IMR-90 (cell line): ENCODE measurements at regions not wholly inside any gene's neighbourhood (a gene's known extent, or its start where the extent isn't known, plus 50 kb on each side); places are given as distances from the start of the nearest gene placed in this dataset.

Source experiments
- ATAC-seq: fragments of 200-7000 bp; cut with Tn5 transposase; 2 replicates; pipeline ENCODE4 v1.9.1; 2020; ENCODE audit warnings: low read depth, mild to moderate bottlenecking, moderate library complexity
- BruUV-seq: library from RNA; stranded (reverse); fragments of 400-500 nt; replicated peaks from 2 replicates; lab custom pipeline; 2021; lab: Mats Ljungman, UMichigan
- CTCF ChIA-PET: fragments of 300-600 bp; formaldehyde crosslinking; extraction: SDS; loops from one replicate; lab custom pipeline; 2021; ENCODE audit warnings: antibody characterized with exemption; lab: Yijun Ruan, JAX
- POLR2A ChIA-PET: fragments of 300-600 bp; sonication (Branson Sonifier 250); formaldehyde crosslinking; loops from one replicate; lab custom pipeline; 2022; ENCODE audit warnings: antibody characterized with exemption; ENCODE audit not compliant: unreplicated experiment; lab: Charles Lee
- DNase-seq: peaks from one replicate; pipeline ENCODE4 v3.0.0; 2013
- H2AFZ ChIP-seq: replicated peaks from 2 replicates; pipeline ENCODE3; 2013; ENCODE audit warnings: low read length, mild to moderate bottlenecking; ENCODE audit not compliant: poor library complexity
- H2AK5ac ChIP-seq: 2 replicates; pipeline ENCODE4 v1.6.1; 2013; ENCODE audit warnings: low read depth, low read length, inconsistent platforms
- H2AK9ac ChIP-seq: replicated peaks from 2 replicates; pipeline ENCODE3; 2013; ENCODE audit warnings: mild to moderate bottlenecking, low read depth, low read length, moderate library complexity; ENCODE audit not compliant: poor library complexity
- H2BK120ac ChIP-seq: 2 replicates; pipeline ENCODE4 v1.6.1; 2013; ENCODE audit warnings: low read depth, low read length, inconsistent platforms
- H2BK15ac ChIP-seq: 3 replicates; pipeline ENCODE4 v1.6.1; 2013; ENCODE audit warnings: low read depth, low read length, inconsistent platforms
- H2BK20ac ChIP-seq: 2 replicates; pipeline ENCODE4 v1.6.1; 2013; ENCODE audit warnings: low read depth, mild to moderate bottlenecking, inconsistent platforms, low read length, moderate library complexity
- H2BK5ac ChIP-seq: 2 replicates; pipeline ENCODE4 v1.6.1; 2013; ENCODE audit warnings: mild to moderate bottlenecking, low read depth, low read length, inconsistent platforms; ENCODE audit not compliant: poor library complexity, severe bottlenecking
- H3K14ac ChIP-seq: replicated peaks from 2 replicates; pipeline ENCODE4 v1.6.1; 2013; ENCODE audit warnings: low read depth, low read length, inconsistent platforms
- H3K18ac ChIP-seq: 2 replicates; pipeline ENCODE4 v1.6.1; 2013; ENCODE audit warnings: low read depth, low read length, control low read depth
- H3K23ac ChIP-seq: 2 replicates; pipeline ENCODE4 v1.6.1; 2013; ENCODE audit warnings: low read depth, low read length, inconsistent platforms
- H3K27ac ChIP-seq: 2 replicates; pipeline ENCODE4 v1.5.1; 2013; ENCODE audit warnings: mild to moderate bottlenecking, control low read depth, low read length; ENCODE audit not compliant: insufficient read depth
- H3K27me3 ChIP-seq: 2 replicates; pipeline ENCODE4 v1.6.1; 2013; ENCODE audit warnings: low read length; ENCODE audit not compliant: control insufficient read depth, insufficient read depth
- H3K36me3 ChIP-seq: 2 replicates; pipeline ENCODE4 v1.6.1; 2013; ENCODE audit warnings: low read length, mixed read lengths; ENCODE audit not compliant: control insufficient read depth, insufficient read depth
- H3K4ac ChIP-seq: 2 replicates; pipeline ENCODE4 v1.6.1; 2013; ENCODE audit warnings: low read depth, low read length, inconsistent platforms
- H3K4me1 ChIP-seq: 2 replicates; pipeline ENCODE4 v1.6.1; 2013; ENCODE audit warnings: low read length, mixed read lengths; ENCODE audit not compliant: control insufficient read depth, insufficient read depth
- H3K4me2 ChIP-seq: 2 replicates; pipeline ENCODE4 v1.6.1; 2013; ENCODE audit warnings: low read depth, mild to moderate bottlenecking, control low read depth, low read length, moderate library complexity
- H3K4me3 ChIP-seq: 2 replicates; pipeline ENCODE4 v1.5.1; 2013; ENCODE audit warnings: low read depth, mild to moderate bottlenecking, control low read depth, low read length, moderate library complexity; ENCODE audit not compliant: insufficient read depth
- H3K56ac ChIP-seq: 2 replicates; pipeline ENCODE4 v1.6.1; 2013; ENCODE audit warnings: low read length, inconsistent platforms; ENCODE audit not compliant: insufficient read depth; ENCODE audit errors: extremely low read depth
- H3K79me1 ChIP-seq, 2 experiments: 2 replicates each; pipeline ENCODE4 v1.6.1; 2013; ENCODE audit warnings: low read length in 2 of 2, inconsistent platforms in 1 of 2, low read depth in 1 of 2
- H3K9ac ChIP-seq: 2 replicates; pipeline ENCODE4 v1.6.1; 2013; ENCODE audit warnings: low read depth, low read length, control low read depth
- H3K9me1 ChIP-seq: 2 replicates; pipeline ENCODE4 v1.6.1; 2013; ENCODE audit warnings: low read length, inconsistent platforms; ENCODE audit not compliant: insufficient read depth
- H3K9me3 ChIP-seq: 2 replicates; pipeline ENCODE4 v1.6.1; 2013; ENCODE audit warnings: low read length; ENCODE audit not compliant: control insufficient read depth, insufficient read depth
- H4K20me1 ChIP-seq: 2 replicates; pipeline ENCODE4 v1.6.1; 2013; ENCODE audit warnings: low read length, inconsistent platforms; ENCODE audit not compliant: insufficient read depth
- H4K5ac ChIP-seq: 2 replicates; pipeline ENCODE4 v1.6.1; 2013; ENCODE audit warnings: mild to moderate bottlenecking, low read depth, low read length, control low read depth
- H4K8ac ChIP-seq, 2 experiments: 2 replicates each; pipeline ENCODE4 v1.6.1; 2013; ENCODE audit warnings: low read depth in 2 of 2, low read length in 2 of 2, control low read depth in 1 of 2, inconsistent platforms in 1 of 2
- H4K91ac ChIP-seq: 2 replicates; pipeline ENCODE4 v1.6.1; 2013; ENCODE audit warnings: low read depth, low read length, inconsistent platforms; ENCODE audit not compliant: insufficient read depth
- BHLHE40 ChIP-seq: fragments of 150-350 bp; IDR thresholded peaks from 2 replicates; pipeline ENCODE4 v1.6.1; 2016; ENCODE audit warnings: mild to moderate bottlenecking, low read depth, low read length
- CEBPB ChIP-seq: IDR thresholded peaks from 2 replicates; pipeline ENCODE4 v1.6.1; 2012; ENCODE audit warnings: low read depth, low read length, improper control_type of control experiment
- CHD1 ChIP-seq: IDR thresholded peaks from 2 replicates; pipeline ENCODE4 v1.6.1; 2012; ENCODE audit warnings: low read depth, low read length, improper control_type of control experiment
- FOS ChIP-seq: fragments of 150-350 bp; IDR thresholded peaks from 2 replicates; pipeline ENCODE4 v1.6.1; 2016; ENCODE audit warnings: low read depth, low read length
- MAFK ChIP-seq: IDR thresholded peaks from 2 replicates; pipeline ENCODE4 v1.6.1; 2012; ENCODE audit warnings: low read depth, low read length, improper control_type of control experiment
- MAZ ChIP-seq: IDR thresholded peaks from 2 replicates; pipeline ENCODE4 v1.6.1; 2012; ENCODE audit warnings: low read depth, mild to moderate bottlenecking, low read length, improper control_type of control experiment, moderate library complexity, borderline replicate concordance
- MXI1 ChIP-seq: IDR thresholded peaks from 2 replicates; pipeline ENCODE4 v1.6.1; 2012; ENCODE audit warnings: low read depth, mild to moderate bottlenecking, low read length, moderate library complexity, borderline replicate concordance
- NFE2L2 ChIP-seq: fragments of 150-350 bp; IDR thresholded peaks from 2 replicates; pipeline ENCODE4 v1.6.1; 2016; ENCODE audit warnings: low read depth, mild to moderate bottlenecking, low read length
- POLR2A ChIP-seq: IDR thresholded peaks from 2 replicates; pipeline ENCODE4 v1.6.1; 2012; ENCODE audit warnings: mild to moderate bottlenecking, low read depth, low read length
- RCOR1 ChIP-seq: IDR thresholded peaks from 2 replicates; pipeline ENCODE4 v1.6.1; 2012; ENCODE audit warnings: mild to moderate bottlenecking, low read length, improper control_type of control experiment; ENCODE audit not compliant: insufficient replicate concordance
- RFX5 ChIP-seq: IDR thresholded peaks from 2 replicates; pipeline ENCODE4 v1.8.0; 2012; ENCODE audit warnings: low read depth, mild to moderate bottlenecking, low read length, moderate library complexity
- SMC3 ChIP-seq: fragments of 150-350 bp; IDR thresholded peaks from 2 replicates; pipeline ENCODE4 v1.6.1; 2016; ENCODE audit warnings: low read depth, mild to moderate bottlenecking, antibody characterized with exemption, low read length, moderate library complexity
- WGBS, 2 experiments: methylation state at CpG; one replicate each; pipeline versions ENCODE4 v1.1.5 to v1.1.7; 2013; ENCODE audit warnings: missing lambda C conversion rate in 2 of 2; ENCODE audit not compliant: insufficient read length in 1 of 2; ENCODE audit errors: extremely low coverage in 2 of 2; 5-methylcytosine and 5-hydroxymethylcytosine counted together
- dilution Hi-C: fragments of 300-500 bp; cut with HindIII; formaldehyde crosslinking; loops from one replicate; pipeline ENCODE4 v1.14.3; 2018; ENCODE audit warnings: low sequenced_read_pairs; ENCODE audit not compliant: unreplicated experiment
- in situ Hi-C: fragments of 300-500 bp; cut with MboI; formaldehyde crosslinking; loops from 3 replicates; pipeline ENCODE4 v1.14.3; 2019; ENCODE audit warnings: low sequenced_read_pairs, inconsistent platforms, mixed read lengths
- intact Hi-C: fragments of 100-400 bp; cut with micrococcal nuclease; formaldehyde crosslinking; loops from 2 replicates; pipeline ENCODE4 v1.10.0; 2022
- TF ChIP-seq, protein P1 (sequence below): fragments of 150-350 bp; IDR thresholded peaks from 2 replicates; pipeline ENCODE4 v1.6.1; 2017; ENCODE audit warnings: mild to moderate bottlenecking, antibody characterized with exemption, low read length, low read depth
- TF ChIP-seq, protein P2 (sequence below): fragments of 150-350 bp; IDR thresholded peaks from 2 replicates; pipeline ENCODE4 v1.6.1; 2016; ENCODE audit warnings: low read depth, mild to moderate bottlenecking, low read length, moderate library complexity, borderline replicate concordance
- TF ChIP-seq, protein P3 (sequence below): conservative IDR thresholded peaks from 2 replicates; pipeline ENCODE4 v1.5.1; 2012; ENCODE audit warnings: mild to moderate bottlenecking, low read depth, low read length, improper control_type of control experiment

DNA sequence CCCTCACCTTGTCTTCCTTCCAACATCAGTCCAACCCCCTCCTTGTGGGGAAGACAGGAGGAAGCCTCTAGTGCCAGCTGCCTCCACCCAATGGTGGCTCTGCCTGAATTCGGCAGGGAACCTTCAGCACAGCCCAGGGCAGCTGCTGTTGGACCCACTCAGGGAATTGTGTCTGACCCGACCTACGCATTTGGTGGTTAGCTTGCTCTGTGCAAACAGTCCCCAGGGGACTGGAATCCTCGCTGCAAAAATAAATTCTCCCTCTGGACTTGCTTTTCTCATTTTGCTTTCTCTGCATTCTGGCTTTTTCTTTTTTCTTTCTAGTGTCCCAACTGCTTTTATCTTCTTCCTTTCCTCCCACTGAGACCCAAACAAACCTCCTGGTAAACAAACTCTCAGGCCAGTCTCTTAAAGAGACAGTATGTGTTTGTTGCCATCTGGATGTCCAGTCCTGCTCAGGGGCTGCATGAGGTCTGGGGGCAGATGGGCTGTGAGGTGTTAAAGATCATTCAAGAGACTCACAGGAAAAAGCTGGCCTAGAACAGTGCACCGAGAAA lies 137.7 kb upstream of the HAAO start:
- Histone ChIP-seq H4K8ac (peak overlapping the region; percentile 45 to 88; a peak in 3 of 4 replicates), H3K18ac (peak overlapping the region; percentile 81), H2AK9ac (peak overlapping the region; percentile 84), H4K91ac (peak overlapping the region; percentile 85), H2BK20ac (peak overlapping the region; percentile 87), H3K4ac (peak overlapping the region; percentile 88), H3K23ac (peak overlapping the region; percentile 61; the same call in 1 of the 2 replicates), H4K20me1 (no peaks in the 10 kb centered on the region), H3K27me3 (no peaks in the 10 kb centered on the region), H2BK5ac (peak overlapping the region; percentile 77), H2AFZ (peak overlapping the region; percentile 84), H4K5ac (peak overlapping the region; percentile 89), H3K9ac (peak overlapping the region; percentile 28; the same call in 1 of the 2 replicates), H3K9me3 (no peaks in the 10 kb centered on the region), H3K4me2 (peak overlapping the region; percentile 29), H3K27ac (peak overlapping the region; percentile 85), H3K4me3 (no peak overlapping the region), H3K4me1 (peaks cover 50% of the 10 kb centered on the region), H3K36me3 (no peaks in the 10 kb centered on the region), H3K56ac (no peak overlapping the region), H2BK120ac (peak overlapping the region; percentile 88), H2BK15ac (peak overlapping the region; percentile 62; the same call in 2 of the 3 replicates), H2AK5ac (peak overlapping the region; percentile 92), H3K14ac (peak overlapping the region; percentile 86), H3K79me1 (no peaks in the 10 kb centered on the region), H3K9me1 (peaks cover 32% of the 10 kb centered on the region)
- WGBS, 2 experiments = 10% methylated on average over 3 of the region's 5 CpGs; no CpG with 5 or more reads in 1 of the 2 experiments
- DNase-seq (peak; percentile 82), ATAC-seq (peak; percentile 50)
- dilution Hi-C loops (no loop called here), intact Hi-C loops (no loop called here), in situ Hi-C loops (no loop called here)
- TF ChIP-seq BHLHE40 = no peak
- TF ChIP-seq POLR2A = no peak
- TF ChIP-seq MAZ = no peak
- TF ChIP-seq, protein P1, sequence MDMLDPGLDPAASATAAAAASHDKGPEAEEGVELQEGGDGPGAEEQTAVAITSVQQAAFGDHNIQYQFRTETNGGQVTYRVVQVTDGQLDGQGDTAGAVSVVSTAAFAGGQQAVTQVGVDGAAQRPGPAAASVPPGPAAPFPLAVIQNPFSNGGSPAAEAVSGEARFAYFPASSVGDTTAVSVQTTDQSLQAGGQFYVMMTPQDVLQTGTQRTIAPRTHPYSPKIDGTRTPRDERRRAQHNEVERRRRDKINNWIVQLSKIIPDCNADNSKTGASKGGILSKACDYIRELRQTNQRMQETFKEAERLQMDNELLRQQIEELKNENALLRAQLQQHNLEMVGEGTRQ = no peak
- no peak for TF ChIP-seq CEBPB
- no peak for TF ChIP-seq RFX5
- TF ChIP-seq, protein P2, sequence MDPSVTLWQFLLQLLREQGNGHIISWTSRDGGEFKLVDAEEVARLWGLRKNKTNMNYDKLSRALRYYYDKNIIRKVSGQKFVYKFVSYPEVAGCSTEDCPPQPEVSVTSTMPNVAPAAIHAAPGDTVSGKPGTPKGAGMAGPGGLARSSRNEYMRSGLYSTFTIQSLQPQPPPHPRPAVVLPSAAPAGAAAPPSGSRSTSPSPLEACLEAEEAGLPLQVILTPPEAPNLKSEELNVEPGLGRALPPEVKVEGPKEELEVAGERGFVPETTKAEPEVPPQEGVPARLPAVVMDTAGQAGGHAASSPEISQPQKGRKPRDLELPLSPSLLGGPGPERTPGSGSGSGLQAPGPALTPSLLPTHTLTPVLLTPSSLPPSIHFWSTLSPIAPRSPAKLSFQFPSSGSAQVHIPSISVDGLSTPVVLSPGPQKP = no peak
- TF ChIP-seq MAFK = no peak
- no peak for TF ChIP-seq RCOR1
- no peak for TF ChIP-seq NFE2L2
- no peak for TF ChIP-seq CHD1
- TF ChIP-seq, protein P3, sequence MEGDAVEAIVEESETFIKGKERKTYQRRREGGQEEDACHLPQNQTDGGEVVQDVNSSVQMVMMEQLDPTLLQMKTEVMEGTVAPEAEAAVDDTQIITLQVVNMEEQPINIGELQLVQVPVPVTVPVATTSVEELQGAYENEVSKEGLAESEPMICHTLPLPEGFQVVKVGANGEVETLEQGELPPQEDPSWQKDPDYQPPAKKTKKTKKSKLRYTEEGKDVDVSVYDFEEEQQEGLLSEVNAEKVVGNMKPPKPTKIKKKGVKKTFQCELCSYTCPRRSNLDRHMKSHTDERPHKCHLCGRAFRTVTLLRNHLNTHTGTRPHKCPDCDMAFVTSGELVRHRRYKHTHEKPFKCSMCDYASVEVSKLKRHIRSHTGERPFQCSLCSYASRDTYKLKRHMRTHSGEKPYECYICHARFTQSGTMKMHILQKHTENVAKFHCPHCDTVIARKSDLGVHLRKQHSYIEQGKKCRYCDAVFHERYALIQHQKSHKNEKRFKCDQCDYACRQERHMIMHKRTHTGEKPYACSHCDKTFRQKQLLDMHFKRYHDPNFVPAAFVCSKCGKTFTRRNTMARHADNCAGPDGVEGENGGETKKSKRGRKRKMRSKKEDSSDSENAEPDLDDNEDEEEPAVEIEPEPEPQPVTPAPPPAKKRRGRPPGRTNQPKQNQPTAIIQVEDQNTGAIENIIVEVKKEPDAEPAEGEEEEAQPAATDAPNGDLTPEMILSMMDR = no peak
- TF ChIP-seq FOS = no peak
- TF ChIP-seq SMC3 = no peak
- no peak for TF ChIP-seq MXI1
- CTCF ChIA-PET = no interaction called here
- BruUV-seq = no TSS peak
- POLR2A ChIA-PET = no interaction called here
